SK-N-SH (cell line): ENCODE measurements at regions not wholly inside any gene's neighbourhood (a gene's known extent, or its start where the extent isn't known, plus 50 kb on each side); places are given as distances from the start of the nearest gene placed in this dataset.

Experiments
- CHD2 ChIP-seq: fragments of 150-350 bp; IDR thresholded peaks from 2 replicates; pipeline ENCODE4 v1.6.1; 2018; ENCODE audit warnings: low read length; ENCODE audit not compliant: partially characterized antibody
- CTCF ChIP-seq: fragments of 200-600 bp; sonication (generic); IDR thresholded peaks from 2 replicates; pipeline ENCODE4 v1.6.1; 2017; ENCODE audit warnings: antibody characterized with exemption, mild to moderate bottlenecking, moderate library complexity
- MAX ChIP-seq: IDR thresholded peaks from 2 replicates; pipeline ENCODE4 v1.4.0; 2012; ENCODE audit warnings: low read depth
- POLR2AphosphoS5 ChIP-seq: IDR thresholded peaks from 2 replicates; pipeline ENCODE4 v1.6.1; 2012; ENCODE audit warnings: low read depth, low read length
- REST ChIP-seq: IDR thresholded peaks from 2 replicates; pipeline ENCODE4 v1.6.1; 2012; ENCODE audit warnings: mild to moderate bottlenecking, low read depth, low read length, moderate library complexity
- RXRA ChIP-seq: IDR thresholded peaks from 2 replicates; pipeline ENCODE4 v1.4.0; 2012; ENCODE audit warnings: low read depth, mild to moderate bottlenecking, borderline replicate concordance
- TAF1 ChIP-seq: IDR thresholded peaks from 2 replicates; pipeline ENCODE4 v1.6.1; 2012; ENCODE audit warnings: low read depth, mild to moderate bottlenecking, low read length, moderate library complexity, borderline replicate concordance

- TF ChIP-seq CTCF (no peak), POLR2AphosphoS5 (no peak), MAX (no peak), REST (no peak), TAF1 (no peak), RXRA (no peak), CHD2 (no peak)
Measured at GRCh38 chr11:119995730-119996491, 142.0 kb downstream of the TRIM29 start.
